Left renal pelvis (tissue), 4 donors: ENCODE measurements at regions not wholly inside any gene's neighbourhood (a gene's known extent, or its start where the extent isn't known, plus 50 kb on each side); places are given as distances from the start of the nearest gene placed in this dataset.

Experiments
- DNase-seq, 4 donors: peaks; one replicate each; pipeline ENCODE4 v3.0.0-alpha.2; 2013; ENCODE audit warnings: low read depth in 4 of 4, low spot score in 3 of 4

- DNase-seq, result no peak
Measured at GRCh38 chr10:129253865-129254179, 213.2 kb upstream of the MGMT start.

GRCh38 chr10:129258283-129258923, 208.6 kb upstream of the MGMT start:
- no peak for DNase-seq

GRCh38 chr10:129259128-129259815, 207.8 kb upstream of the MGMT start:
- DNase-seq, result no peak

- no peak for DNase-seq
Measured at GRCh38 chr10:129272176-129272575, 194.9 kb upstream of the MGMT start.

- no peak for DNase-seq
Measured at GRCh38 chr10:129272866-129273650, 194.0 kb upstream of the MGMT start.

GRCh38 chr10:129273860-129274259, 193.2 kb upstream of the MGMT start:
- no peak for DNase-seq

GRCh38 chr10:129274748-129275474, 192.1 kb upstream of the MGMT start:
- no peak for DNase-seq

GRCh38 chr10:129275886-129276285, 191.2 kb upstream of the MGMT start:
- DNase-seq, result no peak

- no peak for DNase-seq
Measured at GRCh38 chr10:129277084-129277483, 190.0 kb upstream of the MGMT start.

- DNase-seq, result no peak
Measured at GRCh38 chr10:129277841-129278240, 189.2 kb upstream of the MGMT start.

GRCh38 chr10:129278686-129279085, 188.4 kb upstream of the MGMT start:
- DNase-seq, result no peak

GRCh38 chr10:129279446-129280154, 187.4 kb upstream of the MGMT start:
- no peak for DNase-seq

- no peak for DNase-seq
Measured at GRCh38 chr10:129280155-129280502, 186.9 kb upstream of the MGMT start.

GRCh38 chr10:129280908-129281586, 186.0 kb upstream of the MGMT start:
- DNase-seq, result no peak

- DNase-seq, result no peak
Measured at GRCh38 chr10:129285459-129285858, 181.6 kb upstream of the MGMT start.

GRCh38 chr10:129288999-129289584, 177.9 kb upstream of the MGMT start:
- no peak for DNase-seq

GRCh38 chr10:129293991-129294700, 172.9 kb upstream of the MGMT start:
- DNase-seq, result no peak

- DNase-seq, result no peak
Measured at GRCh38 chr10:129294944-129295343, 172.1 kb upstream of the MGMT start.

GRCh38 chr10:129305046-129305445, 162.0 kb upstream of the MGMT start:
- no peak for DNase-seq
